ENCODE measurements at regions not wholly inside any gene's neighbourhood (a gene's known extent, or its start where the extent isn't known, plus 50 kb on each side); places are given as distances from the start of the nearest gene placed in this dataset.

GRCh38 chr10:89901895-89902294 is 200.5 kb downstream of the KIF20B start:
- TF ChIP-seq EZH2 (IDR thresholded peaks at IDR 0.05; ENCODE audit: low read length, missing control alignments) (no peak), CTCF (conservative IDR thresholded peaks at IDR 0.05 in 1 of 2, IDR thresholded peaks at IDR 0.05 in 1 of 2; ENCODE audit: low read depth in 1 of 2, low read length in 2 of 2) (no peak)

Data from fibroblast of lung (primary cell).